ENCODE measurements at regions not wholly inside any gene's neighbourhood (a gene's known extent, or its start where the extent isn't known, plus 50 kb on each side); places are given as distances from the start of the nearest gene placed in this dataset.

GRCh38 chr10:36766940-36767339, 358.5 kb upstream of the ANKRD30A start:
- CTCF ChIA-PET, result no interaction called here
- in situ Hi-C loops (cut with MboI), result no loop called here
- SMC1A ChIA-PET (ENCODE audit: uncharacterized antibody, unreplicated experiment), result no interaction called here
- POLR2A ChIA-PET, result no interaction called here
- no peak for ATAC-seq
- Histone ChIP-seq H2AFZ (ENCODE audit: control insufficient read depth, low read depth, low read length) (no peak overlapping the region), H3K9me3 (replicated peaks; ENCODE audit: control insufficient read depth, insufficient read depth, low read length) (no peaks in the 10 kb centered on the region), H3K27me3 (replicated peaks in 1 of 2; ENCODE audit: control insufficient read depth in 2 of 2, insufficient read depth in 2 of 2, low read length in 1 of 2) (no peaks in the 10 kb centered on the region), H3K9ac (ENCODE audit: control insufficient read depth, insufficient read depth, low read length) (no peak overlapping the region), H3K36me3 (ENCODE audit: control insufficient read depth in 2 of 2, insufficient read depth in 2 of 2, low read length in 1 of 2) (no peaks in the 10 kb centered on the region), H4K20me1 (ENCODE audit: control insufficient read depth, insufficient read depth) (no peaks in the 10 kb centered on the region), H3K79me2 (ENCODE audit: control insufficient read depth, insufficient read depth, low read length) (no peaks in the 10 kb centered on the region), H3K4me3 (no peak overlapping the region), H3K4me1 (ENCODE audit: control insufficient read depth, insufficient read depth, low read length) (no peaks in the 10 kb centered on the region), H3K27ac (ENCODE audit: control insufficient read depth, insufficient read depth) (no peak overlapping the region), H3K4me2 (ENCODE audit: control insufficient read depth, insufficient read depth) (no peak overlapping the region)
- no TSS peak for BruUV-seq (replicated peaks)
- WGBS (ENCODE audit: insufficient coverage, insufficient replicate concordance, low lambda C conversion rate, missing lambda C conversion rate), result 16% methylated on average over 3 of the region's 3 CpGs
- DNase-seq (ENCODE audit: low read depth, low spot score), result no peak
- FAIRE-seq, result no peak
- intact Hi-C loops (cut with micrococcal nuclease; ENCODE audit: unreplicated experiment), result no loop called here
- RAD21 ChIA-PET (ENCODE audit: unreplicated experiment), result no interaction called here
- no peak for TF ChIP-seq SMC3 (IDR thresholded peaks at IDR 0.05; ENCODE audit: borderline replicate concordance, low read length)
- no peak for TF ChIP-seq JUNB (IDR thresholded peaks at IDR 0.05)
- TF ChIP-seq YBX1 (IDR thresholded peaks at IDR 0.05), result no peak

- ChIA-PET RAD21 (ENCODE audit: unreplicated experiment) (no interaction called here), POLR2A (no interaction called here), CTCF (no interaction called here), SMC1A (ENCODE audit: uncharacterized antibody, unreplicated experiment) (no interaction called here)
- Histone ChIP-seq H3K27me3 (replicated peaks in 1 of 2; ENCODE audit: control insufficient read depth in 2 of 2, insufficient read depth in 2 of 2, low read length in 1 of 2) (no peaks in the 10 kb centered on the region), H3K9ac (ENCODE audit: control insufficient read depth, insufficient read depth, low read length) (no peak overlapping the region), H3K36me3 (ENCODE audit: control insufficient read depth in 2 of 2, insufficient read depth in 2 of 2, low read length in 1 of 2) (no peaks in the 10 kb centered on the region), H3K27ac (ENCODE audit: control insufficient read depth, insufficient read depth) (no peak overlapping the region), H4K20me1 (ENCODE audit: control insufficient read depth, insufficient read depth) (no peaks in the 10 kb centered on the region), H3K4me3 (no peak overlapping the region), H3K79me2 (ENCODE audit: control insufficient read depth, insufficient read depth, low read length) (no peaks in the 10 kb centered on the region), H3K4me2 (ENCODE audit: control insufficient read depth, insufficient read depth) (no peak overlapping the region), H3K9me3 (replicated peaks; ENCODE audit: control insufficient read depth, insufficient read depth, low read length) (no peaks in the 10 kb centered on the region), H2AFZ (ENCODE audit: control insufficient read depth, low read depth, low read length) (no peak overlapping the region), H3K4me1 (ENCODE audit: control insufficient read depth, insufficient read depth, low read length) (no peaks in the 10 kb centered on the region)
- no peak for ATAC-seq
- FAIRE-seq, result no peak
- WGBS (ENCODE audit: insufficient coverage, insufficient replicate concordance, low lambda C conversion rate, missing lambda C conversion rate), result 0% methylated on average over 2 of the region's 2 CpGs
- in situ Hi-C loops (cut with MboI), result no loop called here
- intact Hi-C loops (cut with micrococcal nuclease; ENCODE audit: unreplicated experiment), result no loop called here
- no TSS peak for BruUV-seq (replicated peaks)
- TF ChIP-seq EED (IDR thresholded peaks at IDR 0.05; ENCODE audit: low read depth) (no peak), KLF5 (IDR thresholded peaks at IDR 0.05; ENCODE audit: partially characterized antibody) (no peak), BRCA1 (IDR thresholded peaks at IDR 0.05; ENCODE audit: low read depth, low read length) (no peak), SMAD5 (IDR thresholded peaks at IDR 0.05; ENCODE audit: low read depth) (no peak), NKRF (conservative IDR thresholded peaks at IDR 0.05) (no peak), ESRRA (IDR thresholded peaks at IDR 0.05; ENCODE audit: low read length) (no peak), FOXK2 (IDR thresholded peaks at IDR 0.05) (no peak), SPI1 (IDR thresholded peaks at IDR 0.05; ENCODE audit: borderline replicate concordance, insufficient read depth, low read depth, low read length) (no peak)
- DNase-seq (ENCODE audit: low read depth, low spot score), result no peak
Measured at GRCh38 chr10:36766415-36766810, 359.0 kb upstream of the ANKRD30A start.
